NCI-H748 (cell line): ENCODE measurements at regions not wholly inside any gene's neighbourhood (a gene's known extent, or its start where the extent isn't known, plus 50 kb on each side); places are given as distances from the start of the nearest gene placed in this dataset.

Experiments used
- DNase-seq: peaks from one replicate; lab custom pipeline; 2025; ENCODE audit not compliant: unreplicated experiment; lab: John Stamatoyannopoulos, UW

DNA sequence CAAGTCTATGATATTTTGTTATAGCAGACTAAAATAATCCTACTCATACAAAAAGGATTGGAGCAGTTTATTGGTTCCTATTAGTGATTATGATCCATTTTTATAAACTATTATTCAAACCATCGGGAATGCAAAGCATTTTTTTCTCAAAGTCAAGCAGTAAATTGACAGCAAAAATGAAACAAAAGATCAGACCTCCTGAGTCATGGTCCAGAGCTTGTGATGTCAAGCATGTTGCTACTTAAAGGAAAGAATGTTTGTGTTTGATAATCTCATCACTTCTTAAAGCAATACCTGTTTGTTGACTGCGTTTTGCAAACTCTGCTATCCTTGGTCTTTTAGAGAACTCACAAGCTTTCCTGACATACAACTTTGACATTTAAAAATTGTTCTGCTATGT, 204.4 kb downstream of the SAMD5 start:
- DNase-seq = no peak

DNA sequence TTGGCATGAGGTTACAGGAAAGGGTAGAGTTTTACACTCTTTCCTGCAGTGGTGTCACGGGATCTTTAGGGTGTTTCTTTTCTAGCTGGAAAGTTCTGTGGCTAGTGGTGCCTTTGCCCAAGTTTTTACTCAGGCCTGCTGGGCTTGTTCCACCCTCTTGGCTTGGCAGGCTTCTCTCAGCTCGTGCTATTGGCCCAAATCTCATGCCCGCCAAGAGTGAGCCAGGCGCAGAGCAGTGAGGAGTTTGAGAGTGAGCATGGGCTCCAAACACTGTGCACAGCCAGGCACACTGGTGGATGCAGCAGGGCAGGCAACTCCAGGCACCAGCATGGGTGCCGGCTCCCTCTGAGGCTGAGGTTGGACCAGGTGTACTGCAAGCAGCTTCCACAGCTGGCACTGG, 206.5 kb downstream of the SAMD5 start:
- DNase-seq = no peak

DNA sequence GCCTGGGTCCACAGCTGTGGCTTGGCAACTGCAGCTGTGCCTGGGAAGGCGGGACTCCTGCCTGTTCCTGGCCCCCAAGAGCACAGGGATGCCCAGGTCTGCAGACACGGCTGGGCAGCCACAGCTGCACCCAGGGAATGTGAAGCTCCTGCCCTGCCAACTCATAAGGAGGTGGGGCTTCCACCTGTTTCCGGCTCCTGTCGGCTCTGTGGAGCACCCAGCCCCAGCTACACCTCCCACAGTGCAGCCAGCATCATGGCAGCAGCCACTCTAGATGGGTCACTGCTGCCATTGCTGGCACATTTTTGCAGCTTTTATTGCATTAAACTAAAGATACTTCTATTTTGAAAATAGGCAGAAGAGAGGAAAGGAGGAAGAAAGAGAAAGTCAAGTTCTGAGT, 207.9 kb downstream of the SAMD5 start:
- DNase-seq = no peak

DNA sequence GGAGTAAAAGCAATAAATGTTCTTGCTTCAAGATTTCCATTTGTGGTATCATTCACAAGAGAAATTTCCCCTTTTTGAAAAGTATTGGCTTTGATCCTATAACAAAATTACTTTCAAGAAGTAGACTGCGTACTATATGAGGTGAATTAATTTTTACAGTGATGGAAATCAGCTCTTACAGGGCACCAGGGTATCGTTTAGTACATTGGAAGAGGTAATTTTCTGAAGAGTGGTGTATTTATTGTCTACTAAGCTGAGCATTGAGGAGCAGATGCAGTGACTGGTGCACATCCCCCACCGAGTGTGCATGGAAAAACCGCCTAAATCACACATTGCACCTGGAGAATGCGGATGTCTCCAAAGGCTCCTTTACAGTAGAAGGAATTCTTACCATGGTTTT, 209.5 kb downstream of the SAMD5 start:
- DNase-seq = peak; percentile 28

DNA sequence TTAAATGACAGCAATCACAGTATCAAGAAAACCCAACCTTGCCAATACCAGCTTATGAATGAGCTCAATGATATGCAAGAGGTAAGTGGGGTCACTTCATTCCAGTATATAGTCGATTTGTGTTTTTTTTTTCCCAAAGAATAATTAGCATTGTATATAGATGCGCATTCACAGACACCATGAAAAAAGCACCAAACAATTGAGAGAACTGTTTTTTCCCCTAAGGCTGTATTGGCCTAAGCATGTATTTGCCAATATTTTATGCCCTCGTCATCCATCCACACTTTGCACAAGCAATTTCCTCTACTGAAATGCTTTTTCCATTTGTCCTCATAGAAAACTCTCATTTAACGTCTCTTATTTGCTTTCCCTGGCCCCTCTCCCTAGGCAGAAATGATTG, 213.7 kb downstream of the SAMD5 start:
- no peak for DNase-seq

DNA sequence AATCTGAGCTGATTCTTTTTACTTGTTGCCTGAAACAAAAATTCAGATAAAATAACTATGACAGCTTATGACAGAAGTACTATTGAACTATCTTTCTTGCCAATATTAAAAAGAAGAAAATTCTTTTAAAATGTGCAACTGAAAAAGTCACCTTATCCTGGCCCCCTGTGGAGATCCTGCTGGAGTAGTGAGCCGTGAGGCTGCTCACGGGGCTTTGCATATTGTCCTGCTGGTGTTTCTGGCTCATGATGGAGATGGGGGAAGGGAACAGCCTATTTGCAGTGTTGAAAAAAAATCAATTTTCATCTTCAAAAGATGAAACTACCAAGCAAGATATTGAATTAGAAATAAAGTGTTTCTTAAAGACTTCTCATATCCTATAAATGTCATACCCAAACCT, 216.0 kb downstream of the SAMD5 start:
- DNase-seq = no peak

DNA sequence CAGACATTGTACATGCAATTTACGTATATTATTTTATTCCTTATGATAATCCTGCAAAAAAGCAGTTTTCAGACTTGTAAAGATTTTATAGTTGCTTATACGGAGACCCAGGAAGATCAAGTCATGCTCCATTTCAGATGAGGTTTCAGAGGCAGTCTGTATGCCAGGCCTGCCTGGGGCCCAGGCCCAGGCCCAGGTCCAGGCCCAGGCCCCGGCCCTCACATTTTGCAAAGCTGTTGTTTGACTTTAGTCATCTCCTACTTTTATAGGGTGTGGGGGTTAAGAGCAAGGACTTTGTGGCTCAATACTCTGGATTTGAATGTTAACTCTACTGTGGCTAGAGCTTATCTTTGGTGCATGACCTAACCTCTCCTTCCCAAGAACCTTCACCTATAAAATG, 217.9 kb downstream of the SAMD5 start:
- no peak for DNase-seq

DNA sequence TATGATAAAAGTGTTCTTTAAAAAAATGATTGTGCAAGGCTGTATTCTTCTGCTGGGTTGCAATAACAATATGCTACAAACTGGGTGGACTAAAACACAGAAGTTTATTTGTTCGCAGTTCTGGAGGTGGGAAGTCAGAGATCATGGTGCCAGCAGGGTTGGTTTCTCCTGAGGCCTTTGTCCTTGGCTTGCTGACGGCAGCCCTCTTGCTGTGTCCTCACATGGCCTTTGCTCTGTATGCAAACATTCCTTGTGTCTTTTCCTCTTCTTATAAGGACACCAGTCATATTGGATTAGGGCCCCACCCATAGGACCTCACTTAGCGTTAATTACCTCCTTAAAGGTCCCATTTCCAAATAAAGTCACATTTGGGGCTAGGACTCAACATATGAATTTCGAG, 220.4 kb downstream of the SAMD5 start:
- no peak for DNase-seq

DNA sequence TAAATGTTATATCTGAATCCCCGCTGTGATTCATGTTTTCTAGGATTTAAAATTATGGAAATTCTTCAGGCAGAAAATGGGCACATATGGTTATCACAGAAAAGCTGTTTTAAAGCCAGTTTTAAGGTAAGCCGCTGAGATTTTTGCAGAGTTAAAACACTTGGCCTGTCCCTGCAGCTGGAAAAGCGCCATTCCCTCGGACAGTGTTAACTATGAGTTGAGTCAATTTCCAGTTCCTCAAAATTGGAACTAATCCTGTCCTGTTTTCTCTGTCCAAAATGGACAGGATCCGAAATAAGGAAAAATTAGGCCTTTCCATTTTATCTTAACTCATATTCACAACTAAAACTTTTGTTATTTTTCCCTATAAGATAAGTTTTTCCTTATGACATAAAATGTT, 225.2 kb downstream of the SAMD5 start:
- DNase-seq = no peak

DNA sequence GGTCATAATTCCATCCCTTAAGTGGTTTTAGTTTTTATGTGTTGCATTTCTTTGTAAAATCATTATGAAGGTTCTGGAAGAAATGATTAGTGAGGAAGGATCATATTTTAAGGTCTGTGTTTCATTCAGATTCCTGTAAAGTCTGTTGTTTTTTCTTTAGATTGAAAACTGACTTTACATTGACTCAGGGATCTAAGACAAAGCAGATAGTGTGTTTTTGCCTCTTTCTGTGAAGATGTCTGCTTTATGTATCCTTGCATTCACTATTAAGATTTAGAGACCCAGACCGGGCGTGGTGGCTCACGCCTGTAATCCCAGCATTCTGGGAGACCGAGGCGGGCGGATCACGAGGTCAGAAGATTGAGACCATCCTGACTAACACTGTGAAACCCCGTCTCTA, 225.7 kb downstream of the SAMD5 start:
- DNase-seq = no peak

DNA sequence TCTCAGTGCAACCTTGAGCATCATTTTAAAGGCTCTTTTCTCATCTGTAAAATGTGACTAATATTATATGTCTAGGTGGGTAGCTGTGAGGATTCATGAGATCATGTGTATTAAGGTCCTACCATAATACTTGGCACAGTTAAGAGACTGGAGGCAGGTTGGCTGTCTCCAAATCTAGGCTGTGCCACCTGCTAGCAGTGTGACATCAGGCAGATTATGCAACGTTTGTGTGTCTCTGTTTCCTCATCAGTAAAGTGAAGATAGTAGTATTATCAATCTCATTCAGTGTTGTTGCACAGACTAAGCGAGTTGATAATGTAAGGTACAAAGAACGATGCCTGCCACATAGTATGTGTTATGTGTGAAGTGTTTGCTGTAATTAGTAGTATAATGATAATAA, 227.4 kb downstream of the SAMD5 start:
- no peak for DNase-seq

DNA sequence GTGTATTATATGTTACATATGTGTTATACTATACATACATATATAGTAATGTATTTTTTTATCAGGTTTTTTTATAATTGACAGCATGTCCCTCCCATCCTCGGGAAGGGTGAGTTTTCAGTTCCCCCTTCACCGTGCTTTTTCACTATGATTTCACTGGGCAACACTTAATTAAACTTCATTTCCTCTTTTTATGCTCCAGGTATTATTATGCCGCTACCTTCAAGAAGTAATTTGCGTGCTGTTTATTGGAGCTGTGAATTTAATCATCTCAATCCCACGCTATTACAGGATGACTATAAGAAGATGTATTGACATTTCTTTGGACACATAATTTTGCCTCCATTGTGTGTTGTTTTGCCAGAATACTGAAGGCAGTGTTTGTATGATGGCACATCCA, 228.6 kb downstream of the SAMD5 start:
- peak; percentile 18 for DNase-seq

DNA sequence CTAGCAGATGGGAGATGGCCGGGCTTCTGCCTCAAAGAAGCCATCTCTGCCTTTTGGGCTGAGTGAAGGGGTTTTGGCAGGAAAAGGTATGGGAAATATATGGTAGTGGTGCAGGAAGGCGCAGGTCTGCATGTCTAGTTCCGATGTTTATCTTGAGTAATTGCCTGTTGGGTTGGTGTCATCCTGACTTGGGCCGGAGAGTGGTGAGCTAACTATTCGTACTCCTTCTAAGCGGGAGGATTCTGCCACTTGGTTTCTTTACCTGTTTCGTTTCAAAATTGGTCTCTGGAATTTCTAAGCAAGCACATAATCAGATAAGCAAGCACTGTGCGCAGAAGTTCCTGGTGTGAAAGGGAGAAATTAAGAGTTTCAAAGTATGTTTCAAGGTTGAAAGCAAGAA, 229.6 kb downstream of the SAMD5 start:
- DNase-seq = no peak

DNA sequence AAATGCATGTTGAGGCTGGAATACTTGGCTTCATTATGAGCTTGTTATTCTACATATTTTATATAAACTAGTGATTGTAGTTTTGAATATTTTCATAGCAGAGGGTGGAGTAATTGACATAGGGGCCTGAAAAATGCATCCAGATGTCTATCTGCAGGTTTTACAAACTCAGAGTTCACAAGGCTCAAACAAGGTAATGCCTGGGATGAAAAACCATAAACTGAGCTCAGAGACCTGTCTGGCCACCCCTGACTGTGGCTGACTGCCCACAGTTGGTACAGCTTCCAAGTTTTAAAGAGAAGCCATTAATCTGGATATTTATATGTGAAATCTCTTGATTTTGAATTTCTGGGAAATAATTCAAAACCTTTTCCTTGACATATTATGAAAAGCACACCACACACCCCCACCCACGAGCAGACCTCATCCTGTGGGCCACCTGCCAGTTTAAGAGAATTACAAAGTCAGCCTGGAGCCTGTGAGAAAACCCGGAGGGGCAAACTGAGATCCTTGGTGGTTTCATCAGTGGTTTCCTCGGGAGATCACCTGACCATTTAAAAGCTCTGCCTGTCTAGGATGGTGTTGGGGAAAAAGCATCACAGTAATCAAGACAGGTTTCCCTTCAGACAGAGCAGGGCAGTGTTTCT, 230.1 kb downstream of the SAMD5 start:
- DNase-seq = no peak

DNA sequence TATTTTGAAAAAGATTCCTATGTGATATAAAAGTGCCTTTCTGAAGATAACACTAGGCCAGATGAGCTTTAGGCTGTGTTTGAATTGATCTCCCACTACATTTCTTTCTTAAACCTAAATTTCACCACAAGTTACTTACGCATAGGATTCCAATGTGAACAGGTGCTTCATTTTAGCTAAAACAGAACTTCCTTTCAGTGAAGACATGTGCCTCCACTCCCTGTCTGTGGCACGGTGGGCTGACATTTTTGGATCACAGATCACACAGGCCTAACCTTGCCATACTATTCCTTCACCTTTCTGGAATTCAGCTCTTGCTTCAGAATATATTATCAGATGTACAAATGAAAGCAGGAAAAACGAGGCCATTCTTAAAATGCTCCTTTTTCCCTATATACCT, 231.8 kb downstream of the SAMD5 start:
- DNase-seq = no peak

DNA sequence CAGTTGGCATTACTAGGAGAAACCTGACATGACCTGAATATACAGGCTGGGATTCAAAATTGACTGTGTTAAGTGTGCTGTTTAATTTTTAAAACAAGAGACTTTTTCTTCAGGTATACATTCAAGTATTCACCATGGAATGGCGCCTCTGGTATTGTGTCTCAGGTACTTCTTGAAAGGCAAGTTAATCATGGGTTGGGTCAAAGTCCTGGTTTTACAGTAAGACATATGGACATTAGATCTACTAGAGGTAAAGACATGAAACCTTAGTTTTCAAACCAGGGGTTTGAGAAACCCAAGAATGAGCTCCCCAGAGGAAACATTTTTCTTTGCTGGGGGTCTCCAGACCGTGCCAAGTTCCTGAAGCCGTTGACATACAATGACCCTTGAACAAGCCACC, 232.4 kb downstream of the SAMD5 start:
- DNase-seq = no peak

DNA sequence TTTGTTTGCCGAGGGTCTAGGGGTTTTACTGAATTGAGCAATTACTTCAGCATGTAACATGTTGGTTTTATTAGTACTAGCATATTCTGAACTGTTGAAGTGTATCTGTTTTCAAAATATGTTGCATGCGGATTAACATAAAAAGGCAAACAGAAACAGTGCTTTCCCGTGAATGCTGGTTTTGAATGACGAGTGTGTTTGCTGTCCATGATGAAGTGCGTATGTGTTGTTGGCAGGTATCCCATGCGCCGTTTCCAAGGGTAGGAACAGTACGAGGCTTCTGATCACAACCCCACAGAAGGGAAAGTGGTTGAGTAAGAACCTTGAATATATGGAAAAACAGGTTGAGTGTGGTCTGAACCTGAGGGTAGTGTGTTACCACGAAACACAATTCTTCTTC, 232.9 kb downstream of the SAMD5 start:
- DNase-seq = peak; percentile 76

DNA sequence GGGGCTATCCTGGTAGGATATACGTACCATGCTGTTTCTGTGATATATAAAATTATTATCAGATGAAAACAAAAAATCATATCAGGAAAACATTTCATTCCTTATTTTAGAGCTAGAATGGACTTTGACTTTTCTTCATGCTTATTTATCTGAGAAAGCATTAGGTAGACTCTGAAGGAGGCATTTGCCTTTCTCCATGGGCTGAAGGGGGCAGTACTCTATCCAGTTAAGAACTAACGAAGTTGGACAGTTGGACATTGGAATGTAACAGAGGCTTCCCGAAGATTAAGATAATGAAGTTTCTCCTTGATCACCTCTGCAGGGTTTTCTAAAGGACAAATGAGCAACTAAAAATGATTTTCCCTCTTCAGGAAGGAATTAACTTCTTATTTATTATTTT, 233.9 kb downstream of the SAMD5 start:
- DNase-seq = no peak

DNA sequence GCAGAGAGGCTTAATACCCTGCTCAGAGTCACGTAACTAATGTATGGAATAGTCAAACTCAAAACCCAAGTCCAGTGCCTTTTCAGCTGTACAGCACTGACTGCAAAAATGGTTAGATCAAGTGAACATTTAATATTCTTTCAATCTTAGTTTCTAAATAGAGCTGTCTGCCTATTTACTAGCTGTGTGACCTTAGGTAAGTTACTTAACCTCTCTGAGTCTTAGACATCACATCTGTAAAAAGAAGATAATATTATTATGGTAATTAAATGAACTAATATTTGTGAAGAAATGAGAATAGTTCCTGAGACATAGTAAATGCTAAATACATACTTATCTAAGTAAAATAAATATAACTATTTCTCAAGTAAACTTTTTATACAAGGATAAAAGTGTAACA, 235.5 kb downstream of the SAMD5 start:
- DNase-seq = no peak

DNA sequence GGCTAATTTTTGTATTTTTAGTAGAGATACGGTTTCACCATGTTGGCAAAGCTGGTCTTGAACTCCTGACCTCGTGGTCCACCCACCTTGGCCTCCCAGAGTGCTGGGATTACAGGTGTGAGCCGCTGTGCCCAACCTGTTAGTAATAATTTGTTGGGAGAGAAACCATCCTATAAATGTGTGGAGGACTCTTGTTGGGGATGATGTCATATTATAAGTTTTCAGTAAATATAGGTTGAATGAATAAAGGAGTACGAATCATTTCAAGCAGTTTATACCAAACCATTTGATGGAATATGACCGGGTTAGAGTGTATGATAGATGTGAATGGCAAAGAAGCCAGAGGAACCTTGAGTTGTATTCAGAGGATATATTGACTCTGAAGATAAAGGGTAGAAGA, 240.8 kb downstream of the SAMD5 start:
- DNase-seq = no peak

DNA sequence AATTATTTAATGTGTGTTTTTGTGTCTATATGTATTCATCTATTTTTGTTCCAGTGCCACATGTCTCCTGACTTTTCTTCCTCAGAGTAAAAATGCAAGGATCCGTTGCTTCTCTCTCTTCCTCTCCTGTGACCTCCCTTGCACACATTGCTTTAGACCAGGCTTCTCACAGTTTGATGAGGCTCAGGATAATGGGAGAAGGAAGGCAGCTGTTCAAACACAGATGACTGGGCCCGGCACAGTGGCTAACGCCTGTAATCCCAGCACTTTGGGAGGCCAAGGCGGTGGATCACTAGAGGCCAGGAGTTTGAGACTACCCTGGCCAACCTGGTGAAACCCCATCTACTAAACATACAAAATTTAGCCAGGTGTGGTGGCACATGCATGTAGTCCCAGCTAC, 241.9 kb downstream of the SAMD5 start:
- DNase-seq = peak; percentile 79

DNA sequence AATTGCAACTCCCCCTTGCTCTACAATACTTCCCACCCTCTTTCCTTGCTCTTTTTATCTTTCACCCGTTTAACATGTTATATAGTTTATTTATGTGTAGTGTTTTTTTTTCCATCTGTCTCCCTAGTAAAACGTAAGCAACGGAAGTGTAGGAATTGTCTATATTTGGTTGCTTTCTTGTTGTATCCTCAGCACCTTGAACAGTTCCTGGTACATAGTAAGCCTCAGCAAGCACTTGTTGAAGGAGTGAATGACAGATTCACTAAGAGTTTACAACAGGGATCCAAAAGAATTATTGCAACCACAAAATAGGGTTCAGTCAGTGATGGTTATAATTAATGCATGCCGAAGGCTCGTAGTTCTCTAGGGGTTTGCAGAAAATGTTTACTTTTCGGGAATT, 242.7 kb downstream of the SAMD5 start:
- DNase-seq = no peak

DNA sequence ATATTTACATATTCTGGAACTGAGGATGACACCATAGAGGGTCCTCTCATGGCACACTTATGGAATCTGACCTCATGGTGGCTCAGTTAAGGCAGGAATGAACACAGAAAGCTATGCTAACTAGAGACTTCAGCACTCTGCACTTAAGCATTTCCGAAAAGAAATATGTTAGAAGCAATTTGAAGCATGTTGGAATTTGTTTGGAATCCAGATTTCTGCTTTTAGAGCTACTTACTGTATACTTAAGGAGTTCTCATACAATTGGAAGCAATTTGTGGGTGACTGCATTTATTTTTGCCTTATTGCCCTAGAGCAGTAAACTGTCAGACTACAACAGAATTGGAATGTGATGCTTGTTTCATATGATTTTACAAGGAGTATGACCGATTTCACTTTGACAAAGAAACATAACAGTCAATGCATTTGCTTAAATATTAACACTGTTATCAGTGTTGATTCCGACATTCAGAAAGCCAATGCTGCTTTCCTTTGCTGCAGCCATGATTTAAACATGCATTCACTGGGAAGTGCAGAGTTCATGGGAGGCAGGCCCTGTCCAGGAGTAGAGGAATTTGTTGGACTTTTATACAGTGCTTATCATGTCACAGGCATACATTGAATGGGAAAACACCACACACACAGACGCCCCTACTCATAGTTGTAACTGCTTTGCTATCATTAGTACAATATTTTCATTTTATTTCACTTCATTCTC, 244.4 kb downstream of the SAMD5 start:
- no peak for DNase-seq
